HG02885 (cell line): ENCODE measurements at regions not wholly inside any gene's neighbourhood (a gene's known extent, or its start where the extent isn't known, plus 50 kb on each side); places are given as distances from the start of the nearest gene placed in this dataset.
A peak's percentile ranks its signal among the peaks of the same experiment; 100 is the strongest.

ENCODE experiments used
- ATAC-seq: cut with Tn5 transposase; IDR thresholded peaks from one replicate; pipeline ENCODE4 v1.9.1; 2021; ENCODE audit warnings: mild to moderate bottlenecking; ENCODE audit not compliant: unreplicated experiment, poor library complexity

DNA sequence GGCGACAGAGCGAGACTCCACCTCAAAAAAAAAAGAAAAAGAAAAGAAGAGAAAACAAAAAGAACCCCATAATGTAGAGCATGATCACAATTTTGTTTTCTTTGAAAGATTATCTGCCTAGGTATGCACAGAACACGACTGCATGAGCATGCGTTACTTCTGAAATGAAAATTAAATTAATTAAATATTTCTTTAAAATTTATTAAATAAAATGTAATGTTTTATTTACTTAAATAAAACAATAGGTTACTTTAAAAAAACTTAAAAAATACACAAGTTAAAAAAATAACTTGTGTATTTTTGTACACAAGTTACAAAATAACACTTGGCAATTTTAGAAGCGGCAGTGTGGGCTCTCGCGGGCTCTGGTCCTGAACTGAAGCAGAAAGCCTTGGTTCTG is 107.8 kb downstream of the TFAP2A start:
- no peak for ATAC-seq

- no peak for ATAC-seq
These were observed 109.0 kb downstream of the TFAP2A start for GRCh38 chr6:10305790-10306415.

DNA sequence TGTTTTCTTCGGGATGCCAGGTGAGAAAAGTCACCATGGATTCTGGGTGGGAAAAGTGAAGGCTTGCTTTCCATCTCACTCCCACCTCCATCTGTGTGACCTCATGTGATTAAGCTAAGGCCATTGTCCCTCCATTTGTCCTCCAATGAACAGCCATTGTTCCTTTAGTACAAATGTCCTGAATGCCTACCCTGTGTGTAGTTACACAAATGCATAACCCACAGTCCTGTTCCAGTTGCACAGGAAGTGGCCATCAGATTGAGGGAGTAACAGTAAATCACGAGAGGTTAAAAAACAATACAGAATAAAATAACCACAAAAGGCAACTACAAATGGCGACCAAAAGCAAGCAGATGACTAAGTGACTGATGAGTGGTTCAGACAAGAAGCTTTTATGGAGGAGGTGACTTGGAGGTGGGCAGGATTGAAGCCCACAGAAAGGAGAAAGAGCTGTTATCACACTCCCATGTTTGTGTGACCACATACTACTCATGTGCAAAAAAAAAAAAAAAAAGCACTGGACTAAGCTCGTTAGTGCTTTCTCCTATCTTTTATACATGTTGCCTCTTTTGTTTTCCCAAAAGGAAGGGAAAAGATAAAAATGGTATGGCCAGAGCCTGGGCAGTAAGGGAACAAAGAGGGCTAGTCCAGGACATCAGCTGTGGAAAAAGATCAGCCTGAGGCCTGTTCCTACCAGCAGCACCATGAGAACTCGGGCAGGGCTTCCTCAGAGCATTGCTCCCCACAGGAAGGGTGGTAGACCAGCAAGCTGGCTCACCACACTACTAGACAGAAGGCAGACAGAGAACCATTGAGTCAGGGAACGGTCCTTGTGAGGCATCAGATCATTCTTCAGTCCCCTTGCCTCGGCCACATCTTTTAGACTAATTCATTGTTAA is 111.0 kb downstream of the TFAP2A start:
- ATAC-seq, result no peak

DNA sequence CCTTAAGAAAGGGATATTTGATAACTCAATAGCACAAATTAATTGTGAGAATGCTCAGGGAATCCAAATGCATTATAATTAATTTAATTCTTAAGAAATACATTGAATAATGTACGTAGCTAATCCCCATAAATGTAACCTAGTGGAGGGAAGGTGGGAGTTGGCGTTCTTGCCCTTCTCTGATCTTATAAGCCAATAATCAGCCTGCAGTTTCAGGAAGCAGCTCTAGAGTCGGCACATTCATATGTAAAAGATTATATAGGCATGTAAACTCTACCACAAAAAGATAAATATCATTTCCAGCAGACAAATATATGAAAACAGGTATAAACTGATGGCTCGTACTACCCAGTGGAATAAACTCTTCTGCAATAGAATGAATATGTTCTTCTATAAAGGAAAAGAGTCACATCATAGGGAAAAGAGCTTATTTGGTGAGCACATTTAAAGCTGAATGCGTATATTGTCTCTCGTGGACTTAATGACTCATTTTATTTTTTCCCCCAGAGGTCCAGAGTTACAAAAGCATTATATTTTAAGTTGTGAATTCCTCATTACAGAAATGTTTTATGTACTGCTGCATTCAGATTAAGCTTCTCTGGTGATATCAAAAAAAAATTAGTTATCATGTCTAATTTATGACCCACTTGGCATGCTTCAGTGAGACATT is 112.2 kb downstream of the TFAP2A start:
- ATAC-seq, result no peak

DNA sequence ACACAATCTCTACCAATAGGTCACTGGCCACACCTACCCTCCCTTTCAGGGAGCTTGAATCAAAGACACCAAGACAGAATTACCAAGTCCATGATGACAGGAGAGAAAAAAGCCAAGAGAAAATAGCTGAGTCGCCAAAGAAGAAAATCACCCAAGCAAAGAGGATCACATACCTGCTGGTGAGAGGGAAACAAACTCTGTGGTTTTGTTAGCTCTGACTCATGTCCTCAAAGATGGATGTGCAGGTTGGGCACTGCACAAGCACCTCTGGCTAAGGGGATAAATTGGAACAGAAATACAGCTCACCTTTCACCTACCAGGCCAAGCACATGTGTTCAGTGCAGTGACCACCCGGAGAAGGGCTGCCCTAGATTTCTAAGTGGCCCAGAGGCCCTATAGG is 114.8 kb downstream of the TFAP2A start:
- no peak for ATAC-seq

GRCh38 chr6:10297832-10298231 is 117.0 kb downstream of the TFAP2A start:
- ATAC-seq, result peak; percentile 42

GRCh38 chr6:10278746-10279145 is 136.1 kb downstream of the TFAP2A start:
- ATAC-seq, result no peak

DNA sequence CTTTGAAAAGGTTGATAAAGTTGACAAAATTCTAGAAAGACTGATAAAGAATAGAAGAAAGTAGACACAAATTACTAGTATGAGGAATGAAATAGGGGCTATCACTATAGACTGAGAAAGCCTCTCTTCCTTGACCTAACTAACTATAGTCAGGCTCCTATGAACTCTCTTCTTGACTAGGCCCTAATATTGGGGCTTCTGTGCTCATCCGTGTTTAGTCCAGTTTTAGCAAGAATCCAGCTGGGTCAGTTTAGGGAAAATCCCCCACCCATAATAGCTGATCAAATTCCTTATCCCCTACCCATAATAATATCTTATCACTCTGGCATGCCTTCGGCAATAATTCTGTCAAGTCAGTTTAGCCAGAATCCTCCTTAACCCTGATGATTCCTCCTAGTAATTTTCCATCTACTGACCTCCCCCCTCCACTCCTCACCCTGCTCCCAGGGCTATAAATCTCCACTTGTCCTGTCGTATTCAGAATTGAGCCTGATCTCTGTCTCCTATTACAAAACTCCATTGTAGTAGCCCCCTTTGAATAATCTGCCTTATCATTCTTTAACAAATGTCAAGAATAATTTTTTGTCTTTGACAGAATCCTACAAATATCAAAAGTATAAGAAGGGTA is 138.1 kb downstream of the TFAP2A start:
- no peak for ATAC-seq

GRCh38 chr6:10276106-10276505 is 138.8 kb downstream of the TFAP2A start:
- ATAC-seq, result no peak

DNA sequence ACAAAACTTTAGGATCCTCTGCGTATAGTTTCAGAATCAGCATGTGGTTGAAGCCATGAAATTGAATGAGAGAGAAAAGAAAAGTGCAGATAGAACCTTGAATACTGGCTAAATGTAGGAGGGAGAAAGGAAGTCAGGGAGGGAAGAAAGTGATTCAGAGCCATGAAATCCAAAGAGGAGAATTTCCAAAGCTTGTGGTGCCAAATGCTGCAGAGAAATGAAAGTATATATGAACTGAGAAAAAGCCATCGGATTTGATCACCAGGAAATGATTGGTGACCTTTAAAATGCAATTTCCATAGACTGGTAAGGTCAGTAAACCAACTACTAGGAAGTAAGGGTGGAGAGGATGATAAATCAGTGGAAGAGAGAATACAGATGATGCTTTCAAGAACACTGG is 142.3 kb downstream of the TFAP2A start:
- ATAC-seq, result no peak

DNA sequence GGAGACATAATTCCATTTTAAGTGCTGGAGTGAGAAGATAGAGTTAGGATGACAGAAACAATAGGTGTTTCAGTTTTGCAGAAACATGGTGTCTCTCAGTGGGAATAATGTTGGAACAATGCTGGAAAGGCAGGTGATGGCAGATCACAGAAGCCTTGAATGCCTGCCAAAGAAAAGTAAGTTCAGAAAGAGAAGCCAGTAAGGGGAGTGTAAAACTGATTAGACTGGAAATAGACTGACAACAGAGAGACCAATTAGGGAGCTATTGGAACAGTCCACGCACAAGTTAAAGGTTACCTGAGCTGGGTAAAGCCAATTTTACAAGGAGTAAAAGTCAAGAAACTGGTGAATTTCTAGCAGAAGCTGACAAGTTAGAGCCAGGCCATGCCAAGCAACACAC is 142.9 kb downstream of the TFAP2A start:
- no peak for ATAC-seq

DNA sequence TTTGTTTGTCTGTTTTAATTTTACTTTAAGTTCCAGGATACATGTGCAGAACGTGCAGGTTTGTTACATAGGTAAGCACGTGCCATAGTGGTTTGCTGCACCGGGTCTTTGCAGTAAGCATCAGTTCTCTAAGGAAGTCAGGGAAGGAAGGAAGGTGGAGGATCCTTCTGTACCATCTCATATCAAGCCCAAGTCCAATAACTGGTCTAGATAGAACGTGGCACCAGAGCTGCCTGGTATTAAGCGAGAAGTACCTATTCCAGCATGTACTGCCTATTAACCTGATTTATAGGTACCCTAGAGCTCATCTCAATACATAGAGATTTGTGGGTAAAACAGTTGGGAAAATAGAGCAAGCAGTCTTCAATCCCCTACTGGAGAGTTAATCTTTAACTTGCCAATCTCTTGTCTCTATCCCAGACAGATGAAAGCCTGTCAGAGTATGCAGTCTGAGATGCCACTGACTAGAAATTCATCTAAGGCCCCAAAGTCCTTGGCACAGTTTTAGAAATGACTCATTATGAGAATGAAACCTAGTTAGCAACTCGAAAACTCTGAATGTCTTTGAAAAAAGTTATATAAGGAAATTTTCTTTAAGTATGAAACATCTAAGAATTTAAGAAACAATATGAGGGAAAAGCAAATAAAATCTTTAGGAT is 144.9 kb downstream of the TFAP2A start:
- no peak for ATAC-seq

- ATAC-seq, result no peak
These were observed 146.1 kb downstream of the TFAP2A start for GRCh38 chr6:10268611-10269310.

DNA sequence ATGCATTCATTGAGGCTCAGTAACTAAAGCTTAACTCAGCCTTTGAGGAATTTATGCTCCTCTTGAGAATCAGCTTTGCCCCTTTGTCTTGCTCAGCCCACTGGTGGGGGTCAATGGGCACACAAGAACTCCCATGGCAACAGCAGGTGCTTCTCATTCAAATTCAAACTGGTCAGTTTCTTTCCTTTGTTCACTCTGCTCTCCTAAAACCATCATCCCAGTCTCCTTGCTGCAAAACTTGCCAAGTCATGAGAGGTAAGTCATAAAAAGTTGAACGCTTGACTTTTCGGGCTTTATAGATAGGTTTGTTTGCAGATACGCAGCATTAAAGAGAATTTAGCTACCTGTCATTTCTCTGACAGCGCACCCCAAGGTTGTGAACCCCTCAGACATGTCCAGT is 146.8 kb downstream of the TFAP2A start:
- no peak for ATAC-seq

DNA sequence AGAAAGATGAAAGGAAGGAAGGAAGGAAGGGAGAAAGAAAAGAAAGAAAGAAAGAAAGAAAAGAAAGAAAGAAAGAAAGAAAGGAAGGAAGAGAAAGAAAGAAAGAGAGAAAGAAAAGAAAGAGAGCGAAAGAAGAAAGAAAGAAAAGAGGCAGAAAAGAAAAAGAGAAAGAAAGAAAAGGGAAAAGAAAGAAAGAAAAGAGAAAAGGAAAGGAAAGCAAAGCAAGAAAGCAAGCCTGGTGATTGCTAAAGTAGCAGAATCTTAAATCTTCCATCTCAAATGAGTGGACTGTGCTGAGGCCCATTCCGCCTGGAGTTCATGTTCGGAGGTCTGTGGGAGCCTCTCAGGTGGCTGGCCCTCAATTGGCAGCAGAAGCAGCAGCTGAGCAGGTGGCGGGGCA is 148.4 kb downstream of the TFAP2A start:
- no peak for ATAC-seq

- ATAC-seq, result no peak
These were observed 148.8 kb downstream of the TFAP2A start for GRCh38 chr6:10266061-10266460.

DNA sequence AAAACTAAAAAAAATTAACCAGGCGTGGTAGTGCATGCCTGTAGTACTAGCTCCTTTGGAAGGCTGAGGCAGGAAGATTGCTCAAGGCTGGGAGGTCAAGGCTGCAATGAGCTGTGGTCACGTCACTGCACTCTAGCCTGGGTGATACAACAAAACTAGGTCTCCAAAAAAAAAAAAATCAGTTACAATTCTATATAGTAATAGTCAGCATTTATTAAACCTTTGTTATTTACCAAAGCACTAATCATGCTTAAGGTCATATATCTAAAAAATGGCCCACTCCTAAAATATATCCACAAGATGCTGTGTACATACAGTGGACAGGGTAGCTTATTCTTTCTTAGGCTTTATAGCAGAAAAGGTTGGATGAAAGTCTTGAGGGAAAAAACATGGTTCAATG is 152.4 kb downstream of the TFAP2A start:
- no peak for ATAC-seq

DNA sequence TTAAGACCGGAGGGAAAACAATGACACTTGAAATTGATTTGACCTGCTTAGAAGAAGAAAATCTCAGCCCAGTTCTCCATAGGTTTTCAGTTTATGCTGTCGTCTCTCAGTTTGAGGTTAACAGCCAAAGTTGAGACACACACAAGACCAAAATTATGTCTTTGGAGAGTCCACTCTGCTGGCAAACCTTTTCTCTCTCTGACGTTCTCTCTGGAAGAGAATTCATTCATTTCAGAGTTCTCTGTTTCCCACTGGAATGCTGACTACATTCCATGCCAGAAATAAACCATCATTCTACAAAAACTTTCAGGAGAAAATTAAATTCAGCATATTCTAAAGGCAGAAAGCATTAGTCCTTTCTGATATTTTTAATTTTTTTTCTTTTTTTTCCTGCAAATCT is 155.2 kb downstream of the TFAP2A start:
- no peak for ATAC-seq

DNA sequence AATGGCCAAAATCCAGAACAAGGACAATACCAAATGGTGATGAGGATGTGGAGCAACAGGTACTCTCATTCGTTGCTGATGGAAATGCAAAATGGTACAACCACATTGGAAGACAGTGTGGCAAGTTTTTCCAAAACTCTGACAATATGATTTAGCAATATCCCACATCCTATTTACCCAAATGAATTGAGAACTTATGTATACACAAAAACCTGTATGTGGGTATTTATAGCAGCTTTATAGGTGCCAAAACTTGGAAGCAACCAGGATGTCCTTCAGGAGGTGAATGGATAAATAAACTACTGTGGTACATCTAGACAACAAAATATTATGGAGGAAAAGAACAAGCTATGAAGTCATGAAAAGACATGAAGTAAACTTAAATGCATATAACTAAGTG is 156.5 kb downstream of the TFAP2A start:
- ATAC-seq, result no peak
